Sigmoid colon (tissue), 6 donors: ENCODE measurements at regions not wholly inside any gene's neighbourhood (a gene's known extent, or its start where the extent isn't known, plus 50 kb on each side); places are given as distances from the start of the nearest gene placed in this dataset.

Experiments
- DNase-seq: peaks from one replicate; pipeline ENCODE4 v3.0.0-alpha.2; 2019
- H3K27ac ChIP-seq, 4 donors: fragments of 200-600 bp; sonication (generic); one replicate each; pipeline ENCODE4 v1.5.1; 2016 to 2019; ENCODE audit warnings: mild to moderate bottlenecking in 1 of 4
- H3K27me3 ChIP-seq, 3 donors: fragments of 200-600 bp; sonication (generic); one replicate each; pipeline ENCODE4 v1.5.1; 2019; ENCODE audit warnings: mild to moderate bottlenecking in 1 of 3
- H3K36me3 ChIP-seq, 4 donors: fragments of 200-600 bp; sonication (generic); one replicate each; pipeline ENCODE4 v1.5.1; 2016 to 2019
- H3K4me1 ChIP-seq, 4 donors: fragments of 200-600 bp; sonication (generic); one replicate each; pipeline ENCODE4 v1.5.1; 2017 to 2019
- H3K4me3 ChIP-seq, 4 donors: fragments of 200-600 bp; sonication (generic); one replicate each; pipeline ENCODE4 v1.5.1; 2017 to 2019; ENCODE audit warnings: mild to moderate bottlenecking in 2 of 4, moderate library complexity in 1 of 4
- H3K9me3 ChIP-seq, 4 donors: fragments of 200-600 bp in 3 of 4; sonication (generic) in 3 of 4; one replicate each; pipeline versions ENCODE4 v1.5.1 to v1.6.1; 2013 to 2019
- CTCF ChIP-seq, 4 experiments: fragments of 450-650 bp in 3 of 4; fragments of 200-600 bp in 1 of 4; IDR thresholded peaks; one replicate each; pipeline ENCODE4 v1.5.1; 2016 to 2019; ENCODE audit warnings: antibody characterized with exemption in 4 of 4, mild to moderate bottlenecking in 3 of 4, moderate library complexity in 2 of 4
- EP300 ChIP-seq, 4 donors: sonication (generic); formaldehyde crosslinking; IDR thresholded peaks; one replicate each; pipeline ENCODE4 v1.6.1; 2017; ENCODE audit warnings: antibody characterized with exemption in 4 of 4
- POLR2A ChIP-seq, 2 donors: fragments of 450-650 bp; IDR thresholded peaks; one replicate each; pipeline ENCODE4 v1.6.1; 2016; ENCODE audit warnings: antibody characterized with exemption in 2 of 2, mild to moderate bottlenecking in 2 of 2, moderate library complexity in 2 of 2
- POLR2AphosphoS5 ChIP-seq, 4 donors: sonication (generic); formaldehyde crosslinking; IDR thresholded peaks; one replicate each; pipeline ENCODE4 v1.6.1; 2017; ENCODE audit warnings: antibody characterized with exemption in 4 of 4
- WGBS, 2 donors: extraction: QIAGEN DNeasy Blood & Tissue Kit; methylation state at CpG; one replicate each; pipeline ENCODE4 v1.1.7; 2013; 5-methylcytosine and 5-hydroxymethylcytosine counted together
- intact Hi-C: fragments of 100-400 bp; cut with DNase I; formaldehyde crosslinking; loops from one replicate; pipeline ENCODE4 v1.15.1; 2023
- donor health status: healthy with polysubstance abuse.
- donor health status: healthy.

GRCh38 chr15:38721568-38721945, 156.9 kb upstream of the RASGRP1 start:
- intact Hi-C loops, result no loop called here
- TF ChIP-seq EP300 (IDR thresholded peaks at IDR 0.05) (no peak), CTCF (IDR thresholded peaks at IDR 0.05) (no peak), POLR2A (IDR thresholded peaks at IDR 0.05) (no peak), POLR2AphosphoS5 (IDR thresholded peaks at IDR 0.05) (no peak)
- no peak overlapping the region for H3K4me3 ChIP-seq
- no peak overlapping the region for H3K27ac ChIP-seq
- DNase-seq, result no peak
- H3K27me3 ChIP-seq, result no peaks in the 10 kb centered on the region
- no peaks in the 10 kb centered on the region for H3K36me3 ChIP-seq
- peaks cover 0 to 4% (median 0%) of the 10 kb centered on the region in 4 donors for H3K4me1 ChIP-seq
- 94% methylated on average over 3 of the region's 3 CpGs for WGBS, 2 donors
- no peaks in the 10 kb centered on the region for H3K9me3 ChIP-seq

DNA sequence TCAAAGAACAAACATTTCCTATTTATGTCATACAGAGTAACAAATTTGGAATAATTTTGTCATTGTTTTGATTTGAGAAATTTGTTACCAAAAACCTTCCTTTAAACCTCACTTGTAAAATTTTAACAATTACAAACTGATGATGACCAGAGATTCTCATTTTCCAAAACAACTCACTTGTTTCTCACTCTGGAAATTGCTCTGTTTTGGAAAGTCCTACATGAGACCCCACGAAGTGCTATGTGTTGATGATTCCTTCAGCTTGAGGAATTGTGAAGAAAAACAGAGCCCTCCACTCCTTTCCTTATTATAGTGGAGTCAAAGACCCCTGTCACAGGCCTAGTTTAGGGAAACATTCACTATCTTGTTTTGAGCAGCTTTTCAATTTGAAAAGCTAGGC, 157.6 kb upstream of the RASGRP1 start:
- Histone ChIP-seq H3K27me3 (no peaks in the 10 kb centered on the region), H3K27ac (no peak overlapping the region), H3K4me1 (peaks cover 0 to 4% (median 0%) of the 10 kb centered on the region in 4 donors), H3K4me3 (no peak overlapping the region), H3K36me3 (no peaks in the 10 kb centered on the region), H3K9me3 (no peaks in the 10 kb centered on the region)
- intact Hi-C loops, result no loop called here
- no peak for TF ChIP-seq CTCF (IDR thresholded peaks at IDR 0.05)
- TF ChIP-seq POLR2A (IDR thresholded peaks at IDR 0.05), result no peak
- TF ChIP-seq POLR2AphosphoS5 (IDR thresholded peaks at IDR 0.05), result no peak
- TF ChIP-seq EP300 (IDR thresholded peaks at IDR 0.05), result no peak
- DNase-seq, result no peak
- WGBS, 2 donors, result 74 to 80% methylated on average over 1 of the region's 1 CpG

DNA sequence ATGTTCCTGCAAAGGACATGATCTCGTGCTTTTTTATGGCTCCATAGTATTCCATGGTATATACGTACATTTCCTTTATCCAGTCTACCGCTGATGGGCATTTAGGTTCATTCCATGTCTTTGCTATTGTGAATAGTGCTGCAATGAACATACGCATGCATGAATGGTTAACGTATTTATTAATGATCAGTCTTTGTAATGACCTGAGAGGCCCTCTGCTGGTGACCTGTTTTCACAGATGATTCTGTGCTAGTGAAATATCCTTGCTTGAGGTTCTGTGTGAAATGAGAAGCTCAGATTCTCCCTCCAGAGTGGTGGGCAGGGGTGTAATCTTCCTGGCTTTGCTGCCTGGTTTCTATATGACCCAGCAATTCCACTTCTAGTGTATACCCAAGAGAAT, 160.2 kb upstream of the RASGRP1 start:
- H3K27me3 ChIP-seq, result no peaks in the 10 kb centered on the region
- peaks cover 0 to 4% (median 0%) of the 10 kb centered on the region in 4 donors for H3K4me1 ChIP-seq
- no peak for DNase-seq
- TF ChIP-seq POLR2A (IDR thresholded peaks at IDR 0.05), result no peak
- TF ChIP-seq CTCF (IDR thresholded peaks at IDR 0.05), result no peak
- TF ChIP-seq EP300 (IDR thresholded peaks at IDR 0.05), result no peak
- TF ChIP-seq POLR2AphosphoS5 (IDR thresholded peaks at IDR 0.05), result no peak
- 95 to 98% methylated on average over 5 of the region's 5 CpGs for WGBS, 2 donors
- no peaks in the 10 kb centered on the region for H3K36me3 ChIP-seq
- H3K9me3 ChIP-seq, result no peaks in the 10 kb centered on the region
- intact Hi-C loops, result no loop called here
- H3K4me3 ChIP-seq, result no peak overlapping the region
- H3K27ac ChIP-seq, result no peak overlapping the region

DNA sequence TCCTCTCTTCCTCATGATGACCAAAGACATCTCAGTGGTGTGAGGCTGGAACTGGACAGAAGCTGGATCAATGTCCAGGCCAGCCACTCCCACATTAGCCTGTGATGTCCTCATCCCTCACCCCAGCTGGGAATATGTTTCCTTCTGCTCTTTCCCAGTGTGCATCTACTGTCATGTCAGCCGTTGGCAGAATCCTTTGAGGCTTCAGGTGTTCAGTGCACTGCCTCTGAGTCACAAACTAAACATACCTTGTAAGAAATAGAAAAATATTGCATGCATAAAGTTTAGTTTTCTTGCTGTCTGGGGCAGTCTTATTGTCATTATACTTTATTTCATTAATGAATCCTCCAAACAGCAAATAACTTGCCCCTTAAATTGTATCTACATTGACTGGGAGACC, 161.6 kb upstream of the RASGRP1 start:
- no peak overlapping the region for H3K4me3 ChIP-seq
- no peaks in the 10 kb centered on the region for H3K36me3 ChIP-seq
- no peak for DNase-seq
- H3K4me1 ChIP-seq, result peaks cover 0 to 4% (median 0%) of the 10 kb centered on the region in 4 donors
- TF ChIP-seq POLR2AphosphoS5 (IDR thresholded peaks at IDR 0.05), result no peak
- TF ChIP-seq CTCF (IDR thresholded peaks at IDR 0.05), result no peak
- TF ChIP-seq POLR2A (IDR thresholded peaks at IDR 0.05), result no peak
- TF ChIP-seq EP300 (IDR thresholded peaks at IDR 0.05), result no peak
- intact Hi-C loops, result no loop called here
- WGBS, 2 donors, result 82 to 86% methylated on average over 1 of the region's 1 CpG
- no peak overlapping the region for H3K27ac ChIP-seq
- no peaks in the 10 kb centered on the region for H3K27me3 ChIP-seq
- no peaks in the 10 kb centered on the region for H3K9me3 ChIP-seq

- DNase-seq, result no peak
- no peaks in the 10 kb centered on the region for H3K36me3 ChIP-seq
- H3K4me1 ChIP-seq, result no peaks in the 10 kb centered on the region
- no peak overlapping the region for H3K4me3 ChIP-seq
- no peaks in the 10 kb centered on the region for H3K27me3 ChIP-seq
- intact Hi-C loops, result no loop called here
- TF ChIP-seq EP300 (IDR thresholded peaks at IDR 0.05), result no peak
- TF ChIP-seq POLR2A (IDR thresholded peaks at IDR 0.05), result no peak
- TF ChIP-seq CTCF (IDR thresholded peaks at IDR 0.05), result no peak
- TF ChIP-seq POLR2AphosphoS5 (IDR thresholded peaks at IDR 0.05), result no peak
- no peak overlapping the region for H3K27ac ChIP-seq
- H3K9me3 ChIP-seq, result no peaks in the 10 kb centered on the region
Observed at GRCh38 chr15:38733331-38733730, 168.7 kb upstream of the RASGRP1 start.
